SKM-1 (cell line): ENCODE measurements at regions not wholly inside any gene's neighbourhood (a gene's known extent, or its start where the extent isn't known, plus 50 kb on each side); places are given as distances from the start of the nearest gene placed in this dataset.

Experiments
- DNase-seq: peaks from one replicate; lab custom pipeline; 2025; ENCODE audit not compliant: unreplicated experiment; lab: John Stamatoyannopoulos, UW

- DNase-seq = no peak
Measured at GRCh38 chr18:6605115-6605869, 124.2 kb upstream of the ARHGAP28 start.

DNA sequence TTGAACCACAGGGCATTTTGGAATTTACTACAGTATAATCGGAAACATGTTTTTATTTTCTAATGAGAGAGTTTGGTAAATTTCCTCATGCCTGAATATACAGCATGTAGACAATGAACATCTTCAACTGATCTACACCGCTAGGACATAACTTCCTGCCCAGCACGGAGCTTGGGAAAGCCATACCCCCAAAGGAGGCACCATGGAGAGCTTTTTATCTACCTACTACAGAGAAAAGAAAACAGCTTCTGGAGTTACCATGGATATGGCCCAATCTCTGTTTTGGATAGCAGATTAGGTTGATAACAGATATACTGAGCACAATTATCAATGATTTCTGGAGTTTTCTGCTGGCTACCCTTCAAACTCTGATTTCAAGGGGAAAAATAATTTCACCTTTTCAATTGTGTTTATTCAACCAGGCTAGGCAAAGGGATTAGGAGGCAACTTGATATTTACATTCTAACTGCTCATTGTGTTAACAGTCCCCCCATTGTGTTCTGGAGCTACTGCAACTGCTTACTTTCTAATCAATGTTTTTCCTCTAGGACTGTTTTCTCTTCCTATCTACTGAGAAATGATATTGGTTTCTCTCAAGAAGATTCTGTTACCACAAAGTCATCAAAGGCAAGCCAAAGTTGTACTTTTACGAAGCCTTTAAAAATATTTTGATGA lies 123.0 kb upstream of the ARHGAP28 start:
- no peak for DNase-seq

DNA sequence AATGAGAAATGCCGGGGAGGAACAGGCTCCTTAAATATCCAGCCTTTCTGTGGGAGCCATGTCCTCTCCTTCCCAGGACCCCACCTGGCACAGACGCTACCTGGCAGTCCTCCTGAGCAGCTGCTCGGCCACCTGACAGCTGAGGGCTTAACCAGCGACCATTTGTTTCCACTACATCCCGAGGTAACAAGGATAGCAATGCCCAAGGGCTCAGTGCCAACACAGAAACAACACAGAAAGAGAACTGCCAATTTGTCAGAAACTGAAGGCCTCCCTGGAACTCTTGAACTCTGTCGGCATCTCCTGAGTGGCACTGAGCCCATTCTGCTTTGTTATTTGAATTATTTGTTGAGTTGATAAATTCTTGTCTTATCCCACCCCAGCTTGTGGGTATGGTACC lies 122.2 kb upstream of the ARHGAP28 start:
- DNase-seq = no peak

GRCh38 chr18:6609666-6610264 lies 119.8 kb upstream of the ARHGAP28 start:
- DNase-seq = no peak

- no peak for DNase-seq
Measured at GRCh38 chr18:6610466-6610865, 119.0 kb upstream of the ARHGAP28 start.

- no peak for DNase-seq
Measured at GRCh38 chr18:6613581-6613980, 115.9 kb upstream of the ARHGAP28 start.

GRCh38 chr18:6614952-6615351 lies 114.6 kb upstream of the ARHGAP28 start:
- no peak for DNase-seq

DNA sequence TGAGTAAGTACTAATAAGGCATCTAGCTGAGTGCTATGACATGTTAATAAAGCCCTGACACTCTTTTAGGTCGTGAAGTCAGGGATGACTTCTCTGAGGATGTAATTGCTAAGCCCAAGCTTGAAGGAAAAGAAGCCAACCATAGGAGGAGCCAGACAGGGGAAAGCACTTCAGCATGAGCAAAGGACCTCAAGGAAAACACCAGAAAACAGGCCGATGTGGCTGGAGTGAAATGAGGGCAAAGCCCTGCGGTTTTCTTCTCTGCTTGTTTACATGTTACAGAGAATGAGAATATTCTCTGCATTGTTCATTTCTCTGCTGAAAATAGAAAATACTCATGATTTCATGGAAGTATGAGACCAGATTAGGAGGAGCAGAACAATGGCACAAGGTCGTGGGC lies 112.5 kb upstream of the ARHGAP28 start:
- DNase-seq = no peak

- DNase-seq = no peak
Measured at GRCh38 chr18:6621437-6621836, 108.1 kb upstream of the ARHGAP28 start.

DNA sequence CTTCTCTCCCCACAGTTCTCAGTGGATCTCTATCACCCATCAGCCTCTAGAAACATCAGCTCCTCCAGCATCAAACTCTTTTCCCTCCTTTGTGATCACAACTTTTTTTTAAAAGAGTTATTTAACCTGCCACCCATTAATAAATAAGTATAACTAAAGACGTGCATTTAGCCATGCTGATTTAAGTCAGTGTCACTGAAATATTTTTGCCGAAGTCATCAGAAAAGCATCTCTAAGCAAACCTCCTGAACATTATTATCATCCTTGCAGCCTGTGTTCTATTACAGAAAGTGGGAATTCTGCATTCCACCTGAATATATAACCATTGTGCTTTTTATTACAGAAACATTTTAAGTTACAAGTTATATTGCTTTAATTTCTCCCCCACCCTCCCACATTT lies 106.2 kb upstream of the ARHGAP28 start:
- no peak for DNase-seq

- DNase-seq = no peak
Measured at GRCh38 chr18:6624271-6624660, 105.2 kb upstream of the ARHGAP28 start.

- DNase-seq = no peak
Measured at GRCh38 chr18:6624661-6625311, 104.7 kb upstream of the ARHGAP28 start.

- no peak for DNase-seq
Measured at GRCh38 chr18:6625481-6625880, 104.0 kb upstream of the ARHGAP28 start.

DNA sequence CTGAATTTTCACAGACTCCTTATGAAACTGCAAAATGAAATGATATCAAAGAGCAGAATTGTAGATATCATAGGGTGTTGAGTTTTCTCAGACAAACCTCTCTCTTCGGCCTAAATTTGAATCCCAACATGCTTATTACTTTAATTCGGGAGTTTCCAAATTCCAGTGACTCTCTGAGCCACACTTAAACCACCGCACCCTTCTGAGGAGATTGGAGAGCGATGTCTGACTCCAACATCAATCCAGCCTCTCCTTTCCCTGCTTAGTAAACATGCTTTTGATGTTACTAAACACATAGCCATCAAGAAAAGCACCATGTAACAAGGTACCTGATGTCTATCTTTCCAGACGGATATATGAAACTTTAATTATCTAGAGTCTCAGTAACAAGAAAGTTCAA lies 103.1 kb upstream of the ARHGAP28 start:
- DNase-seq = no peak

DNA sequence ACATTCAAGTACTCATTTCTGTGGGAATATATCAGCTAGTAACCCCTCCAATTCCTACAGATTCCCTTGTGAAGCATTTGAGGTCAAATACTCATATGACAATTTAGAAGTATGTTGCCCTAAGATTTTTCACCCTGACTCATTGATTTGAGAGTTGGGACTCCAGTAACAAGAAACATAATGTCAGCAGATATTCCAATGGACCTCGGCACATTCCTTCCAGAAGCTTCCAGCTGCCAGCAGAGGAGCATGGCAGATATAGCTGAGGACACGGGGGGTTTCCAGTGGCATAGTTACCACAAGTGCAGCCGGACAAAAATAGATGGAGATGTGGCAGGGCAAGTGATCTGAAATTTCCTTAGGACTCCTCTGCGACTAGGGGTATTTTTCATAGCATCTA lies 101.9 kb upstream of the ARHGAP28 start:
- DNase-seq = no peak

GRCh38 chr18:6628187-6628586 lies 101.3 kb upstream of the ARHGAP28 start:
- no peak for DNase-seq

DNA sequence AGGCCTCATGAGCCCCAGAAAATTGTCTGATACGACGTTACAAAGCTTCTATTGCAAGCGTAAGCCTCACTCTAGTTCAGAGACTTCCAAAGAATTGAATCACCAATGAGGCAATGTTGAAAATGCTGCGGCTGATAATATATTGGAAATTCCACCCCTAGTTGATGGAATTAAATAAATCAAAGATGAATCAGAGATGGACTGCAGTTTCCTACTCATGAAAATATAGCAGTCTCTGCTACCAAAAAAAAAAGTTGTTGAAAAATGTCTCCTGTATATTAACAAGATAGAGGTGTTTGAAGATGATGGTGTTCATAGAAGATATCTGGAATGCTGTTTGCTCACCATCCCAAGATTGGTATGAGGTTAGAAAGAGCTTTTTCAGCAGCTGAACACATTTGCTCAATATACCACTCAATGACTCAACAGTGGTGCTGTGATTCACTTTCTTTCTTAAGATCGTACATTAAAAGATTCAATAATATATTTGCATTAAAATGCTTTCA lies 99.8 kb upstream of the ARHGAP28 start:
- DNase-seq = no peak

- DNase-seq = no peak
Measured at GRCh38 chr18:6633310-6633709, 96.2 kb upstream of the ARHGAP28 start.

DNA sequence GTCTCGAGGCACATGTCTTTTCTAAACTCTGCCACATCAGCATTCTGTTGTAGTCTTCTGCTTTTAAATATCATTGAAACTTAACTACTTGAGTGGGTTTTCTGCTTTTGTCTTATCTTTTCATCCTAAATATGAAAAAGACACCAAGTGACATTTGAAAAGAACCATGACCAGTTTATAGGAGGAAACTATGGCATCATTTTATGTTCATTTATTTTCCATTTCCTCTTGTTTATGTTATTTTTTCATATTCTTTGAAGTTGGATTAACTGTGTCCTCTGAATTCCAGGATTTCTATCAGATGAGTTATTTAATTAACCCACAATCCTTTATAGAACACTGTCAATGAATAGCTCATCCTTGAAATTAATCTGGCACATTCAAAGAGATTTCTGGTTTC lies 93.4 kb upstream of the ARHGAP28 start:
- DNase-seq = no peak

DNA sequence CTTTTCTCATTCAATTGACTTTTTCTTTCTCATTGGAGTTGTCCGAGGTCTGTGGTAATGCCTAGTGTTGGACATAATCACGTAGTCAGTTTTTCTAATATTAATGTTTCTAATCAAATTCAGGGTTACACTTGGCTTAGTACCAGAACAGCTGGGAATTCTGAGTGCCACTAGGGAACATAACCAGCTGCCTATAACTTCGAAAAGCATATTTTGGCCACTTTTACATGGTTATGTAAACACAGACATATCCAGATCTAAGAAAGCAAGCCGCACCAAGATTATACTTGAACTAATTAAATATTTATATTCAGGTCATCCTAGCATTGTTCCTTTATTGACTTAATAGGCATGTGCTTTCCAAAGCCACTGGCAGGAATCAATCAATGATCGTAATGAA lies 91.1 kb upstream of the ARHGAP28 start:
- DNase-seq = no peak

- DNase-seq = no peak
Measured at GRCh38 chr18:6639305-6639704, 90.2 kb upstream of the ARHGAP28 start.
